ENCODE measurements at regions not wholly inside any gene's neighbourhood (a gene's known extent, or its start where the extent isn't known, plus 50 kb on each side); places are given as distances from the start of the nearest gene placed in this dataset.

DNA sequence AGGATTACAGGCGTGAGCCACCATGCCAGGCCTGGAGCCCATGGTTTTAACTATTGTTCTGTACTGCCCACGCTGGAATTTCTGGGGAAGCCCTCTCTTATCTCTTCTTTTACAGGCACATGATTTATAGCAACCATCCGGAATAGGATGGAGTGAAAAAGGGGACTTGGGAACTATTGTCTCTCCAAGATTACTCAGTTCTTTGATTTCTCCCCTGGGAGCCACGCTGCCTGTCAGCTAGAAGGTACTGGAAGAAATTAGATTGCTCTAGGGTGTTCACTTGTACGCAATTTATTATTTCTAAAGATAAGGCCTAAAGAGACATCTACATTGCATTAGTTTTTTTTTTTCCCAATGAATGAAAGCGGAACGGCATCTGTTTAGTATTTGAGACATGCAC is 65.6 kb upstream of the PTPRJ start:
- Histone ChIP-seq H3K9me3 (no peaks in the 10 kb centered on the region), H3K4me1 (peaks cover 35 to 54% (median 45%) of the 10 kb centered on the region in 4 donors), H3K36me3 (no peaks in the 10 kb centered on the region), H3K4me3 (no peak overlapping the region), H3K27me3 (no peaks in the 10 kb centered on the region), H3K27ac (peak overlapping the region in 3 of 4 donors; percentile 1 to 79 (median 2))
- ATAC-seq (ENCODE audit: low FRiP score in 2 of 2) (no peak), DNase-seq (no peak)
- WGBS, 2 donors, result 70 to 77% methylated on average over 7 of the region's 7 CpGs
- TF ChIP-seq EP300 (IDR thresholded peaks at IDR 0.05), result no peak
- TF ChIP-seq POLR2AphosphoS5 (IDR thresholded peaks at IDR 0.05), result no peak
- TF ChIP-seq, protein P1, sequence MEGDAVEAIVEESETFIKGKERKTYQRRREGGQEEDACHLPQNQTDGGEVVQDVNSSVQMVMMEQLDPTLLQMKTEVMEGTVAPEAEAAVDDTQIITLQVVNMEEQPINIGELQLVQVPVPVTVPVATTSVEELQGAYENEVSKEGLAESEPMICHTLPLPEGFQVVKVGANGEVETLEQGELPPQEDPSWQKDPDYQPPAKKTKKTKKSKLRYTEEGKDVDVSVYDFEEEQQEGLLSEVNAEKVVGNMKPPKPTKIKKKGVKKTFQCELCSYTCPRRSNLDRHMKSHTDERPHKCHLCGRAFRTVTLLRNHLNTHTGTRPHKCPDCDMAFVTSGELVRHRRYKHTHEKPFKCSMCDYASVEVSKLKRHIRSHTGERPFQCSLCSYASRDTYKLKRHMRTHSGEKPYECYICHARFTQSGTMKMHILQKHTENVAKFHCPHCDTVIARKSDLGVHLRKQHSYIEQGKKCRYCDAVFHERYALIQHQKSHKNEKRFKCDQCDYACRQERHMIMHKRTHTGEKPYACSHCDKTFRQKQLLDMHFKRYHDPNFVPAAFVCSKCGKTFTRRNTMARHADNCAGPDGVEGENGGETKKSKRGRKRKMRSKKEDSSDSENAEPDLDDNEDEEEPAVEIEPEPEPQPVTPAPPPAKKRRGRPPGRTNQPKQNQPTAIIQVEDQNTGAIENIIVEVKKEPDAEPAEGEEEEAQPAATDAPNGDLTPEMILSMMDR (IDR thresholded peaks at IDR 0.05), result no peak
- no peak for TF ChIP-seq POLR2A (IDR thresholded peaks at IDR 0.05)

DNA sequence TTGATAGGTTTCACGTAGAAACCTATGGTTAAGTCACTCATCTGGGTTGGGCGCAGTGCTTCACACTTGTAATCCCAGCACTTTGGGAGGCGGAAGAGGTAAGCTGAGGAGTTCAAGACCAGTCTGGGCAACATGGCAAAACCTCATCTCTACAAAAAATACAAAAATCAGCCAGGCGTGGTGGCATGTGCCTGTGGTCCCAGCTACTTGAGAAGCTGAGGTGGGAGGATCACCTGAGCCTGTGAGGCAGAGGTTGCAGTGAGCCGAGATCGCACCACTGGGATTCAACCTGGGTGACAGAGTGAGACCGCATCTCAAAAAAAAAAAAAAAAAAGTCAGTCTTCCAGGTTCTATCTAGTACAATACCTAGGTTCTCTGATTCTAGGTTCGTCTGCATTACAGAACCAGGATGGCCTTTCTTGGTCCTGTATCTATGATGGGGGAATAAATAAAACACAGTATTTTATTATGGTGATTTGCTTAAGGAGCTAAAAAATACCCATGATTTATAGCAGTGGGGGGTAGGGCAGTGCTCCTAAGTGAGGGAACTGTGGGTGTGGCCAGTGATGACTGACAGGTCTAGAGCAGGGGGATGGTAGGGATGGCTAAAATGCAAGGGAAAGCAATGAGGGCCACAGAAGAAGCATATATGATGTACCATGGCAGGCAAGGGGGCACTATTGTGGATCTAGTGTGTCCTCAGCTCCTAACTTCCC is 65.5 kb upstream of the NUP160 start:
- H3K4me1 ChIP-seq, result peaks cover 27 to 48% (median 43%) of the 10 kb centered on the region in 4 donors
- peak overlapping the region in 1 of 4 donors; percentile 2 for H3K27ac ChIP-seq
- 90 to 98% methylated on average over 8 of the region's 8 CpGs for WGBS, 2 donors
- ATAC-seq (ENCODE audit: low FRiP score in 2 of 2), result no peak
- H3K27me3 ChIP-seq, result no peaks in the 10 kb centered on the region
- TF ChIP-seq POLR2AphosphoS5 (IDR thresholded peaks at IDR 0.05) (no peak), EP300 (IDR thresholded peaks at IDR 0.05) (no peak), POLR2A (IDR thresholded peaks at IDR 0.05) (no peak)
- TF ChIP-seq, protein P1 (IDR thresholded peaks at IDR 0.05), result no peak
- H3K4me3 ChIP-seq, result no peak overlapping the region
- H3K9me3 ChIP-seq, result no peaks in the 10 kb centered on the region
- no peaks in the 10 kb centered on the region for H3K36me3 ChIP-seq
- DNase-seq, result no peak

DNA sequence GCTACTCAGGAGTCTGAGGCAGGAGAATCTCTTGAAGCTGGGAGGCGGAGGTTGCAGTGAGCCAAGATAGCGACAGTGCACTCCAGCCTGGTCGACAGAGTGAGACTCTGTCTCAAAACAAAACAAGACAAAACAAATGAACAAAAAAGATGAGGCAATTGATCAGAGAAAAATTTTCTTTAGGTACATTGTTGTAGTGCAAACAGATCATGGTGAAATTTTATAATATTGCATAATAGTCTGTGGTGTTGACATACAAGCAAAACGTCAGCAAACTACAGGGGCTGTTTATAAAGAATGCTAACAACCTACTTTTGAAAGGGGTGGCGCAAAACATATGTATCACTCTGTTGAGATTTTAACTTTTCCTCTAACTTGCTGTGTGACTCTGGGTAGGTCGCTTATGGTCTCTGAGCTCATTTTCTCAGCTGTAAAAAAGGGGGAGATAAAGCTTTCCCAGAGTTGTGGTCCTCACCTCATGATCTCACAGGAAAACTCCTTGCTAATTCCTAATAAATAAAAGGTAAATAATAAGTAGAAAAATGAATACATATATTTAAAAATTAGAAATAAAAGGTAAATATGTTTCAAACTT is 64.8 kb upstream of the NUP160 start:
- TF ChIP-seq POLR2A (IDR thresholded peaks at IDR 0.05) (no peak), POLR2AphosphoS5 (IDR thresholded peaks at IDR 0.05) (no peak)
- TF ChIP-seq, protein P1 (IDR thresholded peaks at IDR 0.05), result no peak
- no peak overlapping the region for H3K27ac ChIP-seq
- peaks cover 22 to 48% (median 44%) of the 10 kb centered on the region in 4 donors for H3K4me1 ChIP-seq
- H3K4me3 ChIP-seq, result no peak overlapping the region
- no peaks in the 10 kb centered on the region for H3K36me3 ChIP-seq
- DNase-seq (no peak), ATAC-seq (ENCODE audit: low FRiP score in 2 of 2) (no peak)
- no peaks in the 10 kb centered on the region for H3K27me3 ChIP-seq
- 49 to 67% methylated on average over 6 of the region's 6 CpGs for WGBS, 2 donors
- no peaks in the 10 kb centered on the region for H3K9me3 ChIP-seq

DNA sequence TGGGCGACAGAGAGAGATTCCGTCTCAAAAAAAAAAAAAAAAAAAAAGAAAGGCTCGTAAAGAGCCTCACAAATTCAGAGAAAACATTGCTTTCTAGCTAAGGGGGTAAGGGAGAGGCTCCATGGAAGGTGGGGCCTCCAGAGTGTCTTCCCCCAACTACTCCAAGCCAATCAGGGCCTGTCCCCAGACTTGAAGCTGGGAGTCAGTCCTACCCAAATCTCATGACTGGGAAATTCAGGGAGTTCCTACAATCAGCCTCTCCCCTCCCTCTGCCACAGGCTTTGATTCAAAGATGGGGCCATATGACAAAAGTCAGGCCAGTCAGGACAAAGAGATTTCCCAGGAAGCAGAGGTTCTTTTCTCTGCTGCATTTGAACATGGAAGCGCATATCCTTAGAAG is 63.0 kb upstream of the NUP160 start:
- TF ChIP-seq POLR2AphosphoS5 (IDR thresholded peaks at IDR 0.05) (no peak), EP300 (IDR thresholded peaks at IDR 0.05) (no peak), POLR2A (IDR thresholded peaks at IDR 0.05) (no peak)
- TF ChIP-seq, protein P1 (IDR thresholded peaks at IDR 0.05), result no peak
- no peak for ATAC-seq (ENCODE audit: low FRiP score in 2 of 2)
- no peaks in the 10 kb centered on the region for H3K9me3 ChIP-seq
- H3K36me3 ChIP-seq, result no peaks in the 10 kb centered on the region
- no peaks in the 10 kb centered on the region for H3K27me3 ChIP-seq
- no peak for DNase-seq
- H3K4me1 ChIP-seq, result peaks cover 22 to 49% (median 40%) of the 10 kb centered on the region in 4 donors
- 95 to 96% methylated on average over 3 to 4 of the region's 4 CpGs for WGBS, 2 donors
- no peak overlapping the region for H3K4me3 ChIP-seq
- no peak overlapping the region for H3K27ac ChIP-seq

All from upper lobe of left lung (tissue), 6 donors.